ENCODE measurements at regions not wholly inside any gene's neighbourhood (a gene's known extent, or its start where the extent isn't known, plus 50 kb on each side); places are given as distances from the start of the nearest gene placed in this dataset.

DNA sequence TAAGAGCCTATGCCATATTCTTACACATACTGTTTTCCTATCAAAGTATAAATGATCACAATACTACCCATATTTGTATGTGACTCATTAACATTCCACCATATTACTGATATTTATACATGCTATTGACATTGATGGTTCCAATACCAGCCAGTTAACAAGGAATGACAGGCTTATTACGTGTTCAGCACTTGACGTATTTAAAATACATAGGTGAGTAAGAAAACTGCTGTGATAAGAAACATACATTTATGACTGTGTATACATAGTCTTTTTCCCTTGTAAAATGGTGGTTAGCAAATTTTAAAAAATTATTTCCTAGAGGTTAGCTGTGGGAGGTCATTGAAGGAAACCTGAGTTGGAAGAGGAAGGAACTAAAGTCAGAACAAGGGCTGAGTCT, 81.1 kb upstream of the NEUROD6 start:
- no peaks in the 10 kb centered on the region for H3K79me2 ChIP-seq
- H3K27me3 ChIP-seq (ENCODE audit: control insufficient read depth, insufficient read depth, low read length): no peaks in the 10 kb centered on the region
- H3K36me3 ChIP-seq (ENCODE audit: control insufficient read depth, insufficient read depth, low read length): no peaks in the 10 kb centered on the region
- H3K4me2 ChIP-seq (ENCODE audit: low read length): no peak overlapping the region
- no peak overlapping the region for H2AFZ ChIP-seq
- no peaks in the 10 kb centered on the region for H3K9me3 ChIP-seq (ENCODE audit: control insufficient read depth, low read length)
- H3K9ac ChIP-seq: no peak overlapping the region
- no peak overlapping the region for H3K27ac ChIP-seq
- no peak overlapping the region for H3K4me3 ChIP-seq (ENCODE audit: low read depth, low read length)
- no peaks in the 10 kb centered on the region for H3K4me1 ChIP-seq
- TF ChIP-seq, protein P1, sequence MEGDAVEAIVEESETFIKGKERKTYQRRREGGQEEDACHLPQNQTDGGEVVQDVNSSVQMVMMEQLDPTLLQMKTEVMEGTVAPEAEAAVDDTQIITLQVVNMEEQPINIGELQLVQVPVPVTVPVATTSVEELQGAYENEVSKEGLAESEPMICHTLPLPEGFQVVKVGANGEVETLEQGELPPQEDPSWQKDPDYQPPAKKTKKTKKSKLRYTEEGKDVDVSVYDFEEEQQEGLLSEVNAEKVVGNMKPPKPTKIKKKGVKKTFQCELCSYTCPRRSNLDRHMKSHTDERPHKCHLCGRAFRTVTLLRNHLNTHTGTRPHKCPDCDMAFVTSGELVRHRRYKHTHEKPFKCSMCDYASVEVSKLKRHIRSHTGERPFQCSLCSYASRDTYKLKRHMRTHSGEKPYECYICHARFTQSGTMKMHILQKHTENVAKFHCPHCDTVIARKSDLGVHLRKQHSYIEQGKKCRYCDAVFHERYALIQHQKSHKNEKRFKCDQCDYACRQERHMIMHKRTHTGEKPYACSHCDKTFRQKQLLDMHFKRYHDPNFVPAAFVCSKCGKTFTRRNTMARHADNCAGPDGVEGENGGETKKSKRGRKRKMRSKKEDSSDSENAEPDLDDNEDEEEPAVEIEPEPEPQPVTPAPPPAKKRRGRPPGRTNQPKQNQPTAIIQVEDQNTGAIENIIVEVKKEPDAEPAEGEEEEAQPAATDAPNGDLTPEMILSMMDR (IDR thresholded peaks at IDR 0.05): no peak

DNA sequence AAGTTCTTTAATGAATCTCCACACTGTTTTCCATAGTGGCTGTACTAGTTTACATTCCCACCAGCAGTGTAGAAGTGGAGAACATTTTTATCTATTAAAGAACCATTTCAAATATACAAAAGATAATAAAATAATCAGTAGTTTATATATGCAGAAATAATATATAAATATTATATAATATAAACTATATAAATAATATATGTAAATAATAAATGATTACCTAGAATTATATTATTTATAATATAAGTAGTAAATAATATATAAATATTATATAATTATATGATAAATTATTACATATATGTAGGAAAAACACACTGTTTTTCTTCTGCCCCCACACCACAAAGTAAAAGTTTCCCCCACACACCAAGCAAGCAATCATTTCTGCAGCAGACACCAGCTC, 83.5 kb upstream of the NEUROD6 start:
- H3K4me2 ChIP-seq (ENCODE audit: low read length): no peak overlapping the region

DNA sequence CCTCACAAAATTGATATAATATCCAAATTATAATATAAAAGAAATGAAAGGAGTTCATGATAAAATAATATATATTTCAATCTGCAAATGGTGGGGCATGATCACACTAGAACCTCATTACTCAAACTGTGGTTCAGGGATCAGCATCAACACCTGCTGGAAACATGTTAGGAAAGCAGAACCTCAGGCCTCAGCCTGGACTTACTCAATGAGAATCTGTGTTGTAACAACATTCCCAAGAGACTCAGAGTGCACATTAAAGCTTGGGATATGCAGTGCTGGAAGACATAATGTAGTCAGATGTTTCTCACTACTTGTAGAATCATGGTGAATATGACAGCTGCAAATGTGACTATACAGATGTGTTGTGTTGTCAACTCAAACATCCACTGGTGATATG, 81.7 kb upstream of the ITPRID1 start:
- no peaks in the 10 kb centered on the region for H3K4me1 ChIP-seq
- H3K4me2 ChIP-seq (ENCODE audit: low read length): no peak overlapping the region
- no peak overlapping the region for H3K4me3 ChIP-seq (ENCODE audit: low read depth, low read length)
- H3K27ac ChIP-seq: no peak overlapping the region
- no peak overlapping the region for H2AFZ ChIP-seq
- TF ChIP-seq, protein P1 (IDR thresholded peaks at IDR 0.05): no peak
- H3K27me3 ChIP-seq (ENCODE audit: control insufficient read depth, insufficient read depth, low read length): no peaks in the 10 kb centered on the region
- no peaks in the 10 kb centered on the region for H3K79me2 ChIP-seq
- H3K9ac ChIP-seq: no peak overlapping the region
- no peaks in the 10 kb centered on the region for H3K9me3 ChIP-seq (ENCODE audit: control insufficient read depth, low read length)
- no peaks in the 10 kb centered on the region for H3K36me3 ChIP-seq (ENCODE audit: control insufficient read depth, insufficient read depth, low read length)

More for the DNA sequence above, 83.5 kb upstream of the NEUROD6 start:
- Histone ChIP-seq H2AFZ (no peak overlapping the region), H3K27me3 (ENCODE audit: control insufficient read depth, insufficient read depth, low read length) (no peaks in the 10 kb centered on the region), H3K4me1 (no peaks in the 10 kb centered on the region), H3K4me3 (ENCODE audit: low read depth, low read length) (no peak overlapping the region), H3K9ac (no peak overlapping the region), H3K9me3 (ENCODE audit: control insufficient read depth, low read length) (no peaks in the 10 kb centered on the region), H3K36me3 (ENCODE audit: control insufficient read depth, insufficient read depth, low read length) (no peaks in the 10 kb centered on the region), H3K27ac (no peak overlapping the region), H3K79me2 (no peaks in the 10 kb centered on the region)
- TF ChIP-seq, protein P1 (IDR thresholded peaks at IDR 0.05): no peak

GRCh38 chr7:31432836-31433340, 81.0 kb upstream of the ITPRID1 start:
- Histone ChIP-seq H3K79me2 (no peaks in the 10 kb centered on the region), H2AFZ (no peak overlapping the region), H3K9ac (no peak overlapping the region), H3K36me3 (ENCODE audit: control insufficient read depth, insufficient read depth, low read length) (no peaks in the 10 kb centered on the region), H3K4me1 (no peaks in the 10 kb centered on the region), H3K27me3 (ENCODE audit: control insufficient read depth, insufficient read depth, low read length) (no peaks in the 10 kb centered on the region), H3K27ac (no peak overlapping the region), H3K9me3 (ENCODE audit: control insufficient read depth, low read length) (no peaks in the 10 kb centered on the region), H3K4me2 (ENCODE audit: low read length) (no peak overlapping the region), H3K4me3 (ENCODE audit: low read depth, low read length) (no peak overlapping the region)
- TF ChIP-seq, protein P1 (IDR thresholded peaks at IDR 0.05): no peak

- Histone ChIP-seq H3K9me3 (ENCODE audit: control insufficient read depth, low read length) (no peaks in the 10 kb centered on the region), H3K27ac (no peak overlapping the region), H3K79me2 (no peaks in the 10 kb centered on the region), H3K4me2 (ENCODE audit: low read length) (no peak overlapping the region), H3K27me3 (ENCODE audit: control insufficient read depth, insufficient read depth, low read length) (no peaks in the 10 kb centered on the region), H3K4me3 (ENCODE audit: low read depth, low read length) (no peak overlapping the region), H2AFZ (no peak overlapping the region), H3K4me1 (no peaks in the 10 kb centered on the region), H3K9ac (no peak overlapping the region), H3K36me3 (ENCODE audit: control insufficient read depth, insufficient read depth, low read length) (no peaks in the 10 kb centered on the region)
- TF ChIP-seq, protein P1 (IDR thresholded peaks at IDR 0.05): no peak
Measured at GRCh38 chr7:31437250-31437865, 76.5 kb upstream of the ITPRID1 start.

Data from parathyroid adenoma (tissue), 2 donors.